Cerebellar cortex (tissue), 1 donor: ENCODE measurements at regions not wholly inside any gene's neighbourhood (a gene's known extent, or its start where the extent isn't known, plus 50 kb on each side); places are given as distances from the start of the nearest gene placed in this dataset.
A peak's percentile ranks its signal among the peaks of the same experiment; 100 is the strongest.

Experiments used
- DNase-seq: peaks from one replicate; pipeline ENCODE4 v3.0.0-alpha.2; 2015; ENCODE audit warnings: low spot score

DNA sequence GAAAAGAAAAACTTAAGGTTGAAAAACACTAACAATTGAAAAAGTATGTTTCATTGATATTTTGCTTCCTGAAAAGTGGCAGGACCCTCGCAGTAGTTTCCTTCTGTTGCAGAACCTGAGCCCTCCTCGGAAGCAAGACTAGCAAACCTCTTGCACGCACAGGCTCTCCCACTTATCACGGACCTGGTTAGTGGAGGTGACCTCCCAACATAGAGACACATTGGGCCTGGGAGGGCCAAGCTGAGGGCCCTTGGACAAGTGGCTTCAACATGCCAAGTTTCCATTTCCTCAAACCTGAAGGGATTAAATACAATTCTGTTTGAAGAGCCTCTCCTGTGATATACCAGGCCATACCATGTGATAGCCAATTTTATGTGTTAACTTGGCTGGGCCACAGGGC lies 133.4 kb upstream of the AGAP1 start:
- DNase-seq, result no peak

DNA sequence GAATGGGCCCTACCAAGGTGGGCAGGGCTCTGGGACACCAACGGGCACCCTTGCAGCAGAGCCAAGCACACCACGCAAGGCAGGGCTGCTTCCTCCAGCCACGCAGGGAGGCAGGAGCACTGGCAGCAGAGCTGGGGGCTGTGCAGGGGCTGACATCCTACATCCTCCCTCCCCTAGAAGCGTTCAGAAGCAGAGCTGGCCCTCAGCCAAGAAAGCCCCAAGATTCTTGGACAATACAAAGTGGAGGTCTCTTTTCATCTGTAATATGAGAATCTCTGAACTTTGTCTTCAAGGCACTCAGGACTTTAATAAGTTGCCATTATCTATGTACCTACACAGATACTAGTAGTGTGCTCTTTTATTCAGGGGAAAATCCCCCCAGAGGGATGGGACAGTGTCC lies 128.1 kb upstream of the AGAP1 start:
- DNase-seq, result no peak

DNA sequence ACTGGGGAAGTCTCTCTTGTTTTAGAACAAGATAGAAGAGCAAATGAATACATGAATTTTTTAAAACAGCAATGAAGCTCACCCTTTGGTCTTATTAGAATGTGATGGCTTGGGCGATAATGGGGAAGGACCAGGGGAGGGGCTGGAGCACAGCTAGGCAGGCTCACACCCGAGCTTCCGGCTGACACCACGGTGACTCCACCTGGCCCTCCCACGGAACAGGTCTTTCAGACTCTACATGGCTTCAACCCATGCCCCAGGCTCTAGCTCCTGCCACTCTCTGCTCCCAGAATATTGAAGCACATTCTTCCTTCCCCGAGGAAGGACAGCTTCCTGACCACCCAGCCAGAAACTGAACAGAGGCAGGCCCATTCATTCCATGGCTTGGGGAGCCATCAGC lies 127.5 kb upstream of the AGAP1 start:
- no peak for DNase-seq

DNA sequence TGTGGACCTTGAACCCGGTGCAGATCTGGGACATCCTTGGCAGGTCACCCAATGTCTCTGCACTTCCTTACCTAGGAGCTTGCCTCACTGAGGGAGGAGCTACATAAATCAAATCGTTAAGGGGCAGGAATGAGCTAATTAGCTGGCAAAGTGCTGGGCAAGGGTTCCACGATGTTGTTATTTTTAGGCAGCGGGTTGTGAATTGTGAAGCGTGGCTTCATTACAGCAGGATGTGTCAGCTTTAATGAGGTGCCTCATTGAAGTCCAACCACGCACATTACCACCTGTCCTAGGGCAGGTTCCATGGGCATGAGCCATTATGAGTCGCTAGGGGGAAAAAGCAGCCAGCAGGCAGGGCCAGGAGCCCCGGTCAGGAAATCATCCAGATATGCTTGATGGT lies 127.0 kb upstream of the AGAP1 start:
- DNase-seq, result no peak

DNA sequence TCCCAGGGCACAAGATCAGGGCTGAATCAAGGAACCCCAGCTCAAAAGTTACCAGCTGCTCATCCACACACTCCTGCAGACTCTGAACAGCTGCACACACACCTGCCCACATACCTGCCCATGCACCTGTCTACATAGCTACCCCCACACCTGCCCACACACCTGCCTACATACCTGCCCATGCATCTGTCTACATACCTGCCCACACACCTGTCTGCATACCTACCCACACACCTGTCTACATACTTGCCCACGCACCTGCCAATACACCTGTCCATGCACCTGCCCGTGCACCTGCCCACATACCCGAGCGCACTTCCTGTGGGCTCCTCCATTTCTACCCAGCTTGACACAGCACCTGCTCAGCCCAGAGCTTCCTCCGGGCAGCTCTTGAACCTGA lies 122.8 kb upstream of the AGAP1 start:
- no peak for DNase-seq

DNA sequence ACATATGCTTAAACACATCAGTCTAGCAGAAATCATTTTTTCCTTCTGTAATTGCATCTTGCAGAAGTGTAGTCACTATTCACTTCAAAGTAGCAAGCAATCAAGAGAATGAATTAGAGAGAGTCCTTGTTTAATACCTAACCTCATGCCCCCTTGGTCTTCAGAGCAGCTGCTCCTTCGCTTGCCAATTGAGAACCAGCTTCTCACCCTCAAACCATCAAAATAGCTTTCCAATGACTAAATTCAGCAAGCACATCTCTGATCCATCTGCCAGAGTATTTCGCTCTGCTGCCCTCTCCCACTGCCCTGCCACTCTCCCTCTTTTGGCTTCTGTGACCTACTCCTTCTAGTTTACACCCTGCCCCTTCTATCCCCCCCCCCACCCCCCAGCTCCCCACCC lies 120.7 kb upstream of the AGAP1 start:
- DNase-seq, result no peak

DNA sequence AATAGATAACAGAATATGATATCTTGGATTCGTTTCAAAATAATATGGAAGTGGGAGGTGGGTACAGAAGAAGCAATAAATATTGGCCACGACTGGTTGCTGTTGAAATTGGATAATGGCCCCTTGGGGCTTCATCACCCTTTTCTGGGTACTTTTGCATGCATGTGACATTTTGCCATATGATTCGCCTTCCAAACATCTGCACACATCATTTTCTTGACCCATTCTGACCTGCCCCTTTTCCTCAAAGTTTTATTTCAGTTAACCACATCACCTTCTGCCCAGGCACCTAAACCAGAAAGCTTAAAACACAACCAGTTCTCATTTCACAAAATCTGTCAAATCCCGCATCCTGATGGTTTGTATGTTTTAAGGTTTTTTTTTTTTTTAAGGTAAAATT lies 116.7 kb upstream of the AGAP1 start:
- no peak for DNase-seq

DNA sequence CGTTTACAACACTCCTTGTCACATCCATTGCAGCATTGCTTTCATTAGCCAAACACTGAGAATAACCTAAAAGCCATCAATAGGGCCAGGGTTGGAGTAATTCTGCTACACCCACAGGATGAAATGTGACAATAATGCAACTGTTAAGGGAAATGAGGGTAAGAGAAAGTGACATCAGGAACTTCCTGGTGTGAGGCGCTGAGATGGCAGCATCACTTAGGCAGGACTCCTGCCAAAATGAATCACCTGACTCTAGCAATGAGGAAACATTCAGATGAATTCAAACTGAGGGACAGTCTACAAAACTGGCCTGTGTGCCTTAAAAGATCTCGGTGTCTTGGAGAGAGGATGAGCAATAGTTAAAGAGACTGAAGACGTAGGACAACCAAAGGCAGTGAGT lies 115.6 kb upstream of the AGAP1 start:
- DNase-seq, result peak; percentile 84

DNA sequence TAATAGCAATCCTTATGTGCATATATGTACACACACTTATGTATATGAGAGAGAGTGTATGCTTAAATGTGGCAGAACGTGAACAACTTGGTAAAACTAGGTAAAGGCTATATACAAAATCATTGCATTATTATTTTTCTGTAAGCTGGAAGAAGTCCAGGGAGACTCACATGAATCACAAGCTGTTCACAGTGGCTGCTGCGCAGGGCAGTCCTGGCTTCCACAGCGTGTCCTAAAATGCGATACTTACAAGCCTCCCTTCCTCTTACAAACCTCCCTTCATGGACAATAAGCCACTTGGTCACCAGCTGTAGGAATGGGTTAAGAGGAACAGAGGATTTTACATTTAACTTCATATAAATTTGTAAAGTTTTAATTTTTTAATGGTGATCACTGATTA lies 114.9 kb upstream of the AGAP1 start:
- peak; percentile 72 for DNase-seq

DNA sequence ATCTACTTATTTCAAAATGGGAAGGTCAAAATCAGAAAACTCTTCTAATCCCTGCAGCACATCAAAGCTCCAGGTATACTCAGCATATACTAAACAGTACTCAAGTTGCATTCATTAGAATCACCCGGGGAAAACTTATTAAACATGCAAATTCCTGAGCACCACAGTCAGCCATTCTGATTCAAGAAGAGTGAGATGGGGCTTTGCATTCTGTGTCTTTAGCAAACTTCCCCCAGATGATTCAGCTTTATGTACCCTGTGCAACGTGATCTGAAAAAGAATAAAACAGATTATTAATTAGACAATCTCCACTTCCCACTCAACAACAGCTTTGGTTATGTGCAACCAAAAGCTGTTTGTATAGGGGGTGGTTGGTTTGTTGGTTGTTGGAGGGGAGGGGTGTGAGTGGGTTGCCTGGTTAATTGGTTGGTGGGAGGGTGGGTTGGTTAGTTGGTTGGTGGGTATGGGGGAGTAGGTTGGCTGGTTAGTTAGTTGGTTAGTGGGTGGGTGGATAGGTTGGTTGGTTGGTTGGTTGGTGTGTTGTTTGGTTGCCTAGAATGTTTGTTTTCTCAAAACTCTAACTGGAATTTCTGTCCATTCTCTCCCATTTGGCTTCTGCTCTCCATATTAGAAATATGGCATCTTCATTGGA lies 112.5 kb upstream of the AGAP1 start:
- DNase-seq, result no peak

DNA sequence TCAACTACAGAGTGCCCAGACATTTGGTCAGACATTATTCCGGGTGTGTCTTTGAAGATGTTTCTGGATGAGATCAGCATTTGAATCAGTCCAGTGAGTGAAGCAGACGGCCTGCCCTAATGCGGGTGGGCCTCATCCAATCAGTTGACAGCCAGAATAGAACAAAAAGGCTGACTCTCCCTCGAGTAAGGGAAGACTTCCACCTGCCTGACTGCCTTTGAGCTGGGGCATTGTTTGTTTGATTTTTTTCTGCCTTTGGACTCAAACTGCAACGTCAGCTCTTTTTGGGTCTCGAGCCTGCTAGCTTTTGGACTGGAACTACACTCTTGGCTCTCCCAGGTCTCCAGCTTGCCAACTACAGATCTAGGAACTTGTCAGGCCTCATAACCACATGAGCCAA lies 111.7 kb upstream of the AGAP1 start:
- peak; percentile 83 for DNase-seq

DNA sequence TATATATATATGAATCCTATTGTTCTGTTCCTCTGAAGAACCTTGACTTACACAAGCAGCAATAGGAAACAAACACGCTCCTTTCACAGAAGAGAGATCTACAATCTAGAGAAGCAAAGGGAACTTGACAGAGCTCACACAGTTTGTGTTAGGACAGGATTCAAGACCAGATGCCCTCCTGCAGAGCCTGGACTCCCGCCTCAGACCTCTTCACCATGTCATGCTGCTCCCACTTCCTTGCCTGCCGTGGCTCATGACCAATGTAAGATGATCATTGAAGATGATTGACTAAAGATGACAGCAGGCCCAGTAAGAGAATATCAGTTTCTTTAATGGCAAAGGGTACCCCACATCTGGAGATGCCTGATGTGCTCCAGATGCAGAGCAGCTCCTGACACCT lies 111.2 kb upstream of the AGAP1 start:
- peak; percentile 77 for DNase-seq

DNA sequence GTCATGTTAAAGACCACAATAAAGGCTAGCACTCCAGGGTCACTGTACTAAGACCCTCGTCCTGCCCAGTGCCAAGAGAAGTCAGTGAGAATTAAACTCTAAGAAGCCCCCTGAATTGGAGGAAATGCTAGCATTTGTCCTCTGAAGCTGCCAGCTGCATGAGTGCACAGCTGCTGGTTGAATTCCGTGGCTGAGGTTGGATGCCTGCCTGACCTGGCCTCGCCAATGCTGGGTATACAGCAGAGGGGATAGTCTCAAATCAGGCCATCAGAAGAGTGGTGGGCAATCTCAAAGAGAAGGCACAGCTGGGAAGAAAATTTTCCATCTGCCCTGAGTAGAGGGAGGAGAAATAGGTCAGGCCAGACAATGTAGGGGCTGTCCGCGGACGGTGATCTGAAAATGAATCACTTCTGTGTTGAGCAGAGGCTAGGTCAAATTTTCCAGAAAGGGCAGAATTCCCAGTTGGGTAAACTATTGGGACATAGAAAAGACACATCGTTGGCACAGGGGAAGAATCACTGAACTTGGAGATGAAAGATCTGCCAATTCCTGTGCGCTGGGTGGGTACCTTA lies 110.5 kb upstream of the AGAP1 start:
- no peak for DNase-seq

DNA sequence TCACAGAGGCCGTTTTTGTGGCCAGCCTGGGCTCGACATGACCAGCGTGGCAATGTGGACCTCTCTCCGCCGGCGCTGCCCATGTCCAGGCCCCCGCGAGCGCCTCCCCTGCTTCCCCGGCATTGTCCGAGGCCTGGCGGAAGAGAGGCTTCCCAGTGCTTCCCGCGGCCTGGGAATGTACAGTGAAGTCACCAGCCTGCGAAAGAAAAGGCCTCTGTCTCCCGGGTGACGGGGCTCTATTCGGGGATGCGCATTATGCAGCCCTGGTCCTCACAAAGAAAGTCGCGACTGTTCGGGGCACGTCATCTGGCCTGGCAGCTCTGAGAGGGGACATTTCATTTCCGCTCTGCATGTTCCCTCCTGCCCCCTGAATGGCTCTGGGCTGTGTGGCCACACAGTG lies 109.2 kb upstream of the AGAP1 start:
- DNase-seq, result peak; percentile 31

DNA sequence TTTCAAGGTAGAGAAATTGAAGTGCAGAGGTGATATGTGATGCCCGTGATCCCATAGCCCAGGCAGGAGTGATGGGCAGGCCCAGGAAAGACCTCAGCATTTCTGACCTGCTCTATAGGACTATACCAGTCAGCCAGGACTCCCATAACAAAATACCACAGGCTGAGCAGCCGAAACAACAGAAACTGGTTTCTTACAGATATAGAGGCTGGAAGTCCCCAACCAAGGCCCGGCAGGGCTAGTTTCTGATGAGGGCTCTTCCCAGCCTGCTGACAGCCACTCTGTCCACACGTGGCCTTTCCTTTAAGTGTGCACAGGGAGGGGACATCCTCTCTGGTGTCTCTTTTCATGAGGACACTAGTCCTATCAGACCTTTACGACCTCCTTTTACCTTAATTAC lies 104.2 kb upstream of the AGAP1 start:
- no peak for DNase-seq

DNA sequence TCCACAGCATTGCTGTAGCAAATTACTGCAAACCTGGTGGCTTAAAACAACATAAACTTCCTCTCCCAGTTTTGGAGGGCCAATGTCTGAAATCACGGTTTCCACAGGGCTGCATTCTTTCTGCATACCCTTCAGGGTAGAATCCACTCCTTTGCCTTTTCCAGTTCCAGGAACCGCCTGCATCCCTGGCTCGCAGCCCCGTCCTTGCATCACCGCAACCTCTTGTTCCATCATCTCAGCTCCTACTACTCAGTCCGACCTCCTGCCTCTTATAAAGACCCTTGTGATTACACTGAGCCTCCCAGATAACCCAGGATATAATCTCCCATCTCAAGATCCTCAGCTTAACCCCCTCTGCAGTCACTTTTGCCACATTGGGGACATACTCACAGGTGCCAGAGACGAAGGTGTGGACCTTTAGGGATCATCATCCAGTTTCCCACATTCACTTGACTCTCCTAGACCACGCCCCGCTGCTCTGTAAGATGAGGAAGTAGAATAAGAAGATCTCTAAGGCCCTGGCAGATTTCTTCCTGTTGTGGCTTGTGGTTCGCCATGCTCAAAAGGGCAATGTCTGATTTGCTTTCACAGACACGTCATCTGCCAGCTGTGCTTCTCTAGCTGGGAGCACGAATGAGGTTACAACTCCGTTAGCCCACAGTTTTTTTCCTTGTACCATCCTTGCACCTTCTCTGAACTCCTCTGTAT lies 103.6 kb upstream of the AGAP1 start:
- DNase-seq, result no peak

DNA sequence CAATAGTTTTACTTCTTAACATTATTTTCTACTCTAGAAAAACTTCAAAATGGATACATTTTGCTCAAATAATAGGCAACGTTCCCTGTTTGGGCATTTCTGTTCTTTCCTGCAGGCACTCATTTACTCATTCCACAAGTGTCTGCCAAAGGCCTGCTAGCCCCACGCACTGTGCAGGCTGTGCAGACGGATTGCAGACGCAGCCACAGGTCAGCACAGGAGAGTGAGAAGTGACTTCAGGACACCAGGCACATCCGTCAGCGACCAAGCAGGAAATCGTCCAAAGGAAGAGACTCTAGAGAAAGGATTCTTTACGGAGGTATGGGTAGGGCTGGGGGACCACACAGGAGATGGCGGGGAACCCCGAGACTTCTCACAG lies 103.0 kb upstream of the AGAP1 start:
- DNase-seq, result no peak

DNA sequence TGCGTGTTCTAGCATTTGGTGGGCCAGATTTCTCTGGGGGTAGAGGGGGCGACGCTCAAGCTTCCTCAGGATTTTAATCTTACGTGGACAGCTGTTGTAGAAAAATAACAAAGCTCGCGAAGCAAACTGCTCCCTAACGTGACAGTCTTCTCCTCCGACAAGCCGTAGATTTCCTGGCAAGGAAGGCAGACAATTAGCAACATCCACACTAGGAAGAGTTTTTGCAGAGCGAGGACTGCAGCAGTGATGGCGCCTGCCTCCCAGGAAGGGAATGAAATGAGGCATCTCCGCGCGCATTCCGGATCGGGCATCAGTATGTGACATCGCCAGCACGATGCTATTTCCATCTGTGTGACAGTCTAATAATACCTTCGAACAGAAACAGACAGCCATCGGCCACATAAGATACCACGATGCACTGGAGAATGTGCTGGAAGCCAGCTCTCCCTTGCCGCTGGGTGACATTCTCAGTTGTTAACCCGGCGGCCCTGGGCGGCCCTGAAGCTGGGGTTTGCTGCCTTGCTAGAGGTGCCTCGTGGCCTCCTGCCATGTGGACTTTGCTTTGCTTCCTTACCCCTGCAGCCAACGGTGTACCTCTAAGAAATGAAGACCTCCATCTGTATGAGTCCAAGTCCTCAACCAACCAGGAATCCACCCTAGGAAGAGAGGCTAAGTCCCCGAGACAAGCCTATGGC lies 101.8 kb upstream of the AGAP1 start:
- DNase-seq, result no peak

DNA sequence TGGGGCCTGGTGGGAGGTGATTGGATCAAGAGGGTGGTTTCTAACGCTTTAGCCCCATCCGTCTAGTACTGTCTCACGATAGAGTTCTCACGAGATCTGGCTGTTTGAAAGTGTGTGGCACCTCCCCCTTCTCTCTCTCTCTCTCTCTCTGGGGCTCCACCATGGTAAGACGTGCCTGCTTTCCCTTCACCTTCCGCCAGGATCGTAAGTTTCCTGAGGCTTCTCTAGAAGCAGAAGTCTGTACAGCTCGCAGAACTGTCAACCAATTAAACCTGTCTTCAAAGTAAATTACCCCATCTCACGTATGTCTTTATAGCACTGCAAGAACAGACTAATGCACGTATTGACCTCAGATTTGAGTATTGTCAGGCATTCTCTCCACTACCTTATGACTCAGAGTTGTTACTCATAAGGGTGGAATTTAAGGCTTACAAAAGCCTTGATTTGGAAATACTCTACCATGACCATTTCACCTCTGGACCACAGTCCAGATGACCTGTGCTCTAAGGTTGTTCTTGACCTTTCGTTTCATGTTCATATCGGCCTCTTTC lies 99.5 kb upstream of the AGAP1 start:
- no peak for DNase-seq

DNA sequence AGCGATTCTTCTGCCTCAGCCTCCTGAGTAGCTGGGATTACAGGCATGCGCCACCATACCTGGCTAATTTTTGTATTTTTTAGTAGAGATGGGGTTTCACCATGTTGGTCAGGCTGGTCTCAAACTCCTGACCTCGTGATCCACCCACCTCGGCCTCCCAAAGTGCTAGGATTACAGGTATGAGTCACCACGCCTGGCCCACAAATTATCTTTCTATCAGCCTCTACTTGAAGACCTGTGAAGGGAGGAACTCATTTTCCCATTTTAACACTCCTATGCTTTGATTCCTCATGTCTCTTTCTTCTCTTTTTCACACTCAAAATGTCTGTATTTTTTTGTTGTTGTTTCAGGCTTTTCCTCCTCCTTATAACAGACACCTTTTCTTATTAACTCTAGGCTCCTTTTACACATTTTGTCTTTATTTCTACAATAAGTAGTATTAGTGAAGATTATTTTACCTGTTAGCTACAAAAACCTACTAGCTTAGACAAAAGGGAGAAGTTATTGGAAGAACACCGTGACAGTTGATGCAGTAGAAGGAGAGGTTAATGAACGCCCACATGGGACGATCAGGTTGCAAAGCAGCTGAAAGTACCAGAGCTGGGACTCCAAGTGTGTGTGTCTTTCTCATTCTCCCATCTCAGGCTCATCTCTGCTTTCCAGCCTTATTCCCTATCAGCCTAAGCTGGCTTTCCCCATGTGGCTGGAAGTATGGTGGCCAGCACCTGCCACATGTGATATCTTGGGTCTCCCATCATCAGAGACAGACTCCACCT lies 97.6 kb upstream of the AGAP1 start:
- DNase-seq, result no peak

DNA sequence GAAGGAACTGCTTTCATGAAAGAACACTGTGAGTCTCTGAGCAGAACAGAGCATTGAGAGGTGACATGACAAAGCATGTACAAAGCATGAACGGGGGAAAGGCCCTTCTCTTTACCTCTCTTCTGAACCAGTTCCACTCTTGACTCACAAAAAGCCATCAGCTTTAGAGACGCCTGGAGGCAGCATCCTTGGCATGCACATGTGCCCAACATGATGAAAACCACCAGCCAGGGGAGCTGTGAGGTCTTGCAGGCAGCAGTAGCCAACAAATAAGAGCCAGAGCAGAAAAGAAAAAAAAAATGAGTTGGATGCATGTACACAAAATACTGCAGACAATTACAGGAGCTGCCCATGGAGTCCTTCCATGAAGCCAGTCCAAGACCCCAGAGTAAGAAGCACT lies 95.5 kb upstream of the AGAP1 start:
- peak; percentile 22 for DNase-seq

DNA sequence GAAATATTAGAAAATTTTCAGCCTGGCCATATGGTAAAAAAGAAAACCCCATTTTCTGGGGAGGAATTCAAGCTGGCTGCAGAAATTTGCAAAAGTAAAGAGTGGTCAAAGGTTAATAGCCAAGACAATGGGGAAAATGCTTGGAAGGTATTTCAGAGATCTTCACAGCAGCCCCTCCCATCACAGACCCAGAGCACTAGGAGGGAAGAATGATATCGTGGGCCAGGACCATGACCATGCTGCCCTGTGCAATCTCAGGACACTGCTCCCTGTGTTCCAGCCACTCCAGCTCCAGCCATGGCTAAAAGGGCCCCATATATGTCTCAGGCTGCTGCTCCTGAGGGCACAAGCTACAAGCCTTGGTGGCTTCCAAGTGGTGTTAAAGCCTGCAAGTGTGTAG lies 93.9 kb upstream of the AGAP1 start:
- no peak for DNase-seq
